CD4-positive, alpha-beta T cell (primary cell): ENCODE measurements at regions not wholly inside any gene's neighbourhood (a gene's known extent, or its start where the extent isn't known, plus 50 kb on each side); places are given as distances from the start of the nearest gene placed in this dataset.

Source experiments
- ATAC-seq: fragments of 200-7000 bp; cut with Tn5 transposase; one replicate; pipeline ENCODE4 v1.10.0; 2022; ENCODE audit warnings: mild to moderate bottlenecking; ENCODE audit not compliant: poor library complexity
- CTCF ChIA-PET: fragments of 350-600 bp; sonication (Branson Sonifier 250); formaldehyde crosslinking; loops from one replicate; lab custom pipeline; 2021; ENCODE audit warnings: antibody characterized with exemption, inconsistent platforms; lab: Charles Lee
- POLR2A ChIA-PET: fragments of 350-600 bp; sonication (Branson Sonifier 250); formaldehyde crosslinking; loops from one replicate; lab custom pipeline; 2021; ENCODE audit warnings: antibody characterized with exemption, inconsistent platforms; lab: Charles Lee
- DNase-seq, 14 experiments: peaks; one replicate each; pipeline ENCODE4 v3.0.0-alpha.2; 2013 to 2020; ENCODE audit warnings: mixed read lengths in 2 of 14
- H3K27ac ChIP-seq, 2 donors: one replicate each; pipeline versions ENCODE4 v1.5.1 to v1.7.0; 2013; ENCODE audit warnings: low read length in 2 of 2, low read depth in 1 of 2, mild to moderate bottlenecking in 1 of 2
- H3K27me3 ChIP-seq, 2 experiments: 1 replicate in 1 of 2; 2 replicates in 1 of 2; pipeline versions ENCODE4 v1.6.1 to v1.7.0; 2013; ENCODE audit warnings: low read length in 2 of 2, control low read depth in 1 of 2, mild to moderate bottlenecking in 1 of 2, moderate library complexity in 1 of 2; ENCODE audit not compliant: insufficient read depth in 2 of 2, control insufficient read depth in 1 of 2
- H3K36me3 ChIP-seq: one replicate; pipeline ENCODE4 v1.6.1; 2013; ENCODE audit warnings: low read length, control low read depth; ENCODE audit not compliant: insufficient read depth
- H3K4me1 ChIP-seq: one replicate; pipeline ENCODE4 v1.6.1; 2013; ENCODE audit warnings: low read length, control low read depth; ENCODE audit not compliant: insufficient read depth
- H3K4me3 ChIP-seq: one replicate; pipeline ENCODE4 v1.5.1; 2013; ENCODE audit warnings: mild to moderate bottlenecking, low read length, moderate library complexity
- H3K9me3 ChIP-seq, 2 experiments: 1 replicate in 1 of 2; 2 replicates in 1 of 2; pipeline versions ENCODE4 v1.6.1 to v1.7.0; 2013; ENCODE audit warnings: low read length in 2 of 2, mild to moderate bottlenecking in 2 of 2, control low read depth in 1 of 2, moderate library complexity in 1 of 2; ENCODE audit not compliant: control insufficient read depth in 1 of 2, insufficient read depth in 1 of 2
- H3K27ac Mint-ChIP-seq: one replicate; pipeline ENCODE4 v1.8.0; 2020; ENCODE audit warnings: mixed read lengths
- H3K27me3 Mint-ChIP-seq: one replicate; pipeline ENCODE4 v1.8.0; 2021; ENCODE audit warnings: mixed read lengths
- H3K36me3 Mint-ChIP-seq: one replicate; pipeline ENCODE4 v1.8.0; 2021; ENCODE audit warnings: low read depth, mixed read lengths
- H3K4me1 Mint-ChIP-seq: one replicate; pipeline ENCODE4 v1.8.0; 2021; ENCODE audit warnings: low read depth, mixed read lengths
- H3K4me3 Mint-ChIP-seq: one replicate; pipeline ENCODE4 v1.8.0; 2020; ENCODE audit warnings: mild to moderate bottlenecking, mixed read lengths
- H3K9me3 Mint-ChIP-seq: one replicate; pipeline ENCODE4 v1.8.0; 2020; ENCODE audit warnings: mixed read lengths
- intact Hi-C, 2 experiments: fragments of 100-400 bp; cut with DNase I in 1 of 2; cut with micrococcal nuclease in 1 of 2; formaldehyde crosslinking; loops; one replicate each; pipeline versions ENCODE4 v1.15.1 to v1.9.0; 2023 to 2025; cut with DNase I, micrococcal nuclease
- TF ChIP-seq, protein P1 (sequence below): fragments of 200-600 bp; IDR thresholded peaks from one replicate; pipeline ENCODE4 v1.8.0; 2022; ENCODE audit warnings: antibody characterized with exemption, mild to moderate bottlenecking

DNA sequence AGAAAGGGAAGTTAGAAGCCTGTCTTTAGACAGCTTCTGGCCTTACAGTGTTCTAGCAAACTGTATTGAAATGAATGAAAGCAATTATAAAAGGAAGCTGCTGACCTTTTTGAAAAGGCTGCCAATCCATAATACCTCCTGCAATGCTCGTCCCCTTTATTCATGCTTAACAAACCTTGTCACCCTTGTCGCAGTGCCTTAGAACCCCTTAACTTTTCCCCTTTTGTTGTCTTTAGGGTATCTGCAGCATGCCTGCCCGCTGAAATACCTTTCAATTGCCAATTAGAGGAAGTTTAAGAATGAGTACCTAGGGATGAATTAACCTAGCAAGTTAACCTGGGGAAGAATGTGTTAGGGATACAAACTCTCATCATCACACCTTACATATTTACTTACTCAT, 731.2 kb downstream of the RERGL start:
- CTCF ChIA-PET: no interaction called here
- no peaks in the 10 kb centered on the region for H3K9me3 ChIP-seq
- POLR2A ChIA-PET: no interaction called here
- no peaks in the 10 kb centered on the region for H3K4me1 Mint-ChIP-seq
- no peaks in the 10 kb centered on the region for H3K27me3 ChIP-seq
- H3K36me3 Mint-ChIP-seq: no peaks in the 10 kb centered on the region
- H3K9me3 Mint-ChIP-seq: peaks cover 6% of the 10 kb centered on the region
- no peak overlapping the region for H3K4me3 ChIP-seq
- no peak overlapping the region for H3K27ac ChIP-seq
- H3K4me1 ChIP-seq: no peaks in the 10 kb centered on the region
- intact Hi-C loops: no loop called here
- H3K36me3 ChIP-seq: no peaks in the 10 kb centered on the region
- no peaks in the 10 kb centered on the region for H3K27me3 Mint-ChIP-seq
- no peak for DNase-seq
- TF ChIP-seq, protein P1, sequence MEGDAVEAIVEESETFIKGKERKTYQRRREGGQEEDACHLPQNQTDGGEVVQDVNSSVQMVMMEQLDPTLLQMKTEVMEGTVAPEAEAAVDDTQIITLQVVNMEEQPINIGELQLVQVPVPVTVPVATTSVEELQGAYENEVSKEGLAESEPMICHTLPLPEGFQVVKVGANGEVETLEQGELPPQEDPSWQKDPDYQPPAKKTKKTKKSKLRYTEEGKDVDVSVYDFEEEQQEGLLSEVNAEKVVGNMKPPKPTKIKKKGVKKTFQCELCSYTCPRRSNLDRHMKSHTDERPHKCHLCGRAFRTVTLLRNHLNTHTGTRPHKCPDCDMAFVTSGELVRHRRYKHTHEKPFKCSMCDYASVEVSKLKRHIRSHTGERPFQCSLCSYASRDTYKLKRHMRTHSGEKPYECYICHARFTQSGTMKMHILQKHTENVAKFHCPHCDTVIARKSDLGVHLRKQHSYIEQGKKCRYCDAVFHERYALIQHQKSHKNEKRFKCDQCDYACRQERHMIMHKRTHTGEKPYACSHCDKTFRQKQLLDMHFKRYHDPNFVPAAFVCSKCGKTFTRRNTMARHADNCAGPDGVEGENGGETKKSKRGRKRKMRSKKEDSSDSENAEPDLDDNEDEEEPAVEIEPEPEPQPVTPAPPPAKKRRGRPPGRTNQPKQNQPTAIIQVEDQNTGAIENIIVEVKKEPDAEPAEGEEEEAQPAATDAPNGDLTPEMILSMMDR: no peak
- ATAC-seq: no peak
- H3K4me3 Mint-ChIP-seq: no peak overlapping the region
- H3K27ac Mint-ChIP-seq: no peak overlapping the region

DNA sequence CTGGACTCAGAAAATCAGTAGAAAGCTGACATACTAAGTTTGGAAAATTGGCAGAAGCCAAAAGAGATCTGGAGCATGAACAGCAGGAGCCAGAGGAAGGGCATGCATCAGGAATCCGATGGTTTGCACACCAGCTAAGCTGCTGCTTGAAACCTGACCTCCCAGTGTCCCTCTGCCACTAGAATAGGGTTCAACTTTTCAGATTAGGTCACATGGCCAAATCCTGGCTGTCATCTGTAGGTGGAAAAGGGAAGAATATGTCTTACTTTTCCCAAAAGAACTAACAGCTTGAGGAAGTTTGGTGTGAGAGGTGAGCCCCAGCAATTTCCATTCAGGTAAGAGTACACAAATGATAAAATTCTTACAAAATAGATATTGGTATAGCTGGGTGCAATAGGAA, 732.6 kb downstream of the RERGL start:
- H3K27ac ChIP-seq: no peak overlapping the region
- H3K36me3 ChIP-seq: no peaks in the 10 kb centered on the region
- H3K4me3 Mint-ChIP-seq: no peak overlapping the region
- no peak for DNase-seq
- ChIA-PET CTCF (no interaction called here), POLR2A (no interaction called here)
- no peaks in the 10 kb centered on the region for H3K4me1 Mint-ChIP-seq
- peaks cover 9% of the 10 kb centered on the region for H3K9me3 Mint-ChIP-seq
- ATAC-seq: no peak
- H3K9me3 ChIP-seq: no peaks in the 10 kb centered on the region
- H3K27me3 ChIP-seq: no peaks in the 10 kb centered on the region
- H3K4me1 ChIP-seq: no peaks in the 10 kb centered on the region
- no peak overlapping the region for H3K27ac Mint-ChIP-seq
- H3K27me3 Mint-ChIP-seq: no peaks in the 10 kb centered on the region
- H3K36me3 Mint-ChIP-seq: no peaks in the 10 kb centered on the region
- TF ChIP-seq, protein P1: no peak
- H3K4me3 ChIP-seq: no peak overlapping the region
- intact Hi-C loops: no loop called here

GRCh38 chr12:17352164-17352563, 737.8 kb downstream of the RERGL start:
- POLR2A ChIA-PET: no interaction called here
- no peaks in the 10 kb centered on the region for H3K36me3 ChIP-seq
- Mint-ChIP-seq H3K36me3 (no peaks in the 10 kb centered on the region), H3K27ac (no peak overlapping the region), H3K4me3 (no peak overlapping the region), H3K27me3 (no peaks in the 10 kb centered on the region), H3K4me1 (no peaks in the 10 kb centered on the region), H3K9me3 (peaks cover 17% of the 10 kb centered on the region)
- no peak overlapping the region for H3K4me3 ChIP-seq
- intact Hi-C loops: no loop called here
- CTCF ChIA-PET: no interaction called here
- no peaks in the 10 kb centered on the region for H3K4me1 ChIP-seq
- H3K27ac ChIP-seq: no peak overlapping the region
- TF ChIP-seq, protein P1: no peak
- no peak for ATAC-seq
- H3K9me3 ChIP-seq: no peaks in the 10 kb centered on the region
- H3K27me3 ChIP-seq: no peaks in the 10 kb centered on the region
- no peak for DNase-seq
